ENCODE measurements at regions not wholly inside any gene's neighbourhood (a gene's known extent, or its start where the extent isn't known, plus 50 kb on each side); places are given as distances from the start of the nearest gene placed in this dataset.

DNA sequence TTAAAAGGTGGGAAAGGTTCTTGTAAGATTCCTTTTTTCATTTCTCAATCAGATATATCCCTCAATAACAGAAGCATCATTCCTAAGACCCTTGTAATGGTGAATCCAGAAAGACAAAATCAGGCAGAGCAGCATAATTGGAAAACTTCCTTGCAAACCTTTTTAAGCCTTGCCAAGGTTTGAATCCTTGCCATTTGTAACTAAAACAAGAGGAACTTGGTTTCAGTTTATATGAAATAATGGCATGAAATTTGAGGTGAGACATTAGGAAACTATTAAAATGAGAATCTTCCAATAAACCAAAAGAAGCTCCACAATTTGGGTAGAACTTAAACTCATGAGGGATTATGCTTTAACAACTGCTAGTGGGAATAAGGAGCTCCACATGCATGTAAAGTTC lies 384.7 kb upstream of the SMC2 start:
- TF ChIP-seq, protein P1, sequence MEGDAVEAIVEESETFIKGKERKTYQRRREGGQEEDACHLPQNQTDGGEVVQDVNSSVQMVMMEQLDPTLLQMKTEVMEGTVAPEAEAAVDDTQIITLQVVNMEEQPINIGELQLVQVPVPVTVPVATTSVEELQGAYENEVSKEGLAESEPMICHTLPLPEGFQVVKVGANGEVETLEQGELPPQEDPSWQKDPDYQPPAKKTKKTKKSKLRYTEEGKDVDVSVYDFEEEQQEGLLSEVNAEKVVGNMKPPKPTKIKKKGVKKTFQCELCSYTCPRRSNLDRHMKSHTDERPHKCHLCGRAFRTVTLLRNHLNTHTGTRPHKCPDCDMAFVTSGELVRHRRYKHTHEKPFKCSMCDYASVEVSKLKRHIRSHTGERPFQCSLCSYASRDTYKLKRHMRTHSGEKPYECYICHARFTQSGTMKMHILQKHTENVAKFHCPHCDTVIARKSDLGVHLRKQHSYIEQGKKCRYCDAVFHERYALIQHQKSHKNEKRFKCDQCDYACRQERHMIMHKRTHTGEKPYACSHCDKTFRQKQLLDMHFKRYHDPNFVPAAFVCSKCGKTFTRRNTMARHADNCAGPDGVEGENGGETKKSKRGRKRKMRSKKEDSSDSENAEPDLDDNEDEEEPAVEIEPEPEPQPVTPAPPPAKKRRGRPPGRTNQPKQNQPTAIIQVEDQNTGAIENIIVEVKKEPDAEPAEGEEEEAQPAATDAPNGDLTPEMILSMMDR (IDR thresholded peaks at IDR 0.05 in 4 of 5, conservative IDR thresholded peaks at IDR 0.05 in 1 of 5) = no peak
- TF ChIP-seq POLR2A (IDR thresholded peaks at IDR 0.05) = no peak
